MV-4-11 (cell line): ENCODE measurements at regions not wholly inside any gene's neighbourhood (a gene's known extent, or its start where the extent isn't known, plus 50 kb on each side); places are given as distances from the start of the nearest gene placed in this dataset.
"Not testable (repeated sequence)": the region's sequence is repeated elsewhere in the genome, so short reads cannot be mapped to it uniquely, and the experiment has no call there.

ENCODE experiments used
- DNase-seq: peaks from one replicate; lab custom pipeline; 2025; lab: John Stamatoyannopoulos, UW

DNA sequence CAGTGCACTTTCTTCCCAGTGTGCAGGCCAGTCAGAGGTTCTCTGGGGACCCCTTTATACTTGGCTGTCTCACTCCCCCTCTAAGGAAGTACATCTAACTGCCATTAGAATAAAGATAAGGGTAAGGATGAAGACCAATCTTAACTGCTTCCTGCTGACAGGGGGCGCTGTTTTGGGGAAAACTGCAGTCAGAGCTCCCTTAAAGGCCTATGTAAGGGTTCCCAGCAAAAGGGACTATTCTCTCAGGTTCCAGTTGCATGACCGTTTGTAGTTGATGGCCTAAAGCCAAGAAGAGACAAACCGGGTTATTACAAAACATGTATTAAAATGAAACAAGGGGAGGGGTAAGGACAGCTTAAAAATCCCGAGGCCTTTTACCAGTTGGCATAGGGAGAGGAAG lies 115.6 kb upstream of the SPIN4 start:
- no peak for DNase-seq

DNA sequence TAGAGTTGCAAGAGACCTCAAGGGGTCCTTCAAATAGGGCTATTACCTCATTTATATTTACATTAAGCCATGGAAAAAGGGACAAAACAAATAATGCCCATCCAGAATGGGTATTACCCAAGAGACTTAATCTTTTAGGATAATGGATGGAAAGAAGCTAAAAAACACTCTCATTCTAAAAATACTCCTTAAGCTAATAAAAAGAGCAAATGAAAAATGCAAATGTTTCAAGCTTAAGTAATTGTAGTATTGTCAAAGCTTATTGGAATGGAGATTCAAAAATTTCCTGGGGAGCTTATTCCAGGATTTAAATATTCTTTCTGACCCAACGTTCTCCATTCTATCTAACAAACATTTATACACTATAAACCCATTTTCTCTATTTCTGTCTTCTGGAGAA lies 107.8 kb upstream of the SPIN4 start:
- DNase-seq, result no peak

DNA sequence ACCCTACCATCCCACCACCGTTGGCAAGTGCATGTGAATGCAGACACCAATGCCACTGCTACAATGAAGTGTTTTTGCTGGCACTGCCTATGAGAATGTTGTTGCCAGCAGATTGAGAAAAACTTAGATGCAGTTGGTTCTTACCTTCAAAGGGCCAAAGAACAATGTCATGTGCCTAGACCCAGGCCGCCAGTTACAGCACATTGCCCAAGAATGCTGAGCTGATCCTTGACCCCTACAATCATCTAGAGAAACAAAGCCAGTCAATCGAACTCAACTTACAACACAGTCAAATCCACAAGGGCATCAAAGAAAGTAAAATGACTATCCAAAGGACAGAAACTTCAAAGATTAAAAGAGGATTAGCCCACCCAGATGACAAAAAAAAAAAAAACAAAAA lies 102.4 kb upstream of the SPIN4 start:
- no peak for DNase-seq

GRCh38 chrX:63441717-63442116 lies 90.6 kb upstream of the SPIN4 start:
- no peak for DNase-seq

- no peak for DNase-seq
Observed at GRCh38 chrX:63439580-63439979, 88.4 kb upstream of the SPIN4 start.

GRCh38 chrX:63436865-63437264 lies 85.7 kb upstream of the SPIN4 start:
- DNase-seq, result no peak

DNA sequence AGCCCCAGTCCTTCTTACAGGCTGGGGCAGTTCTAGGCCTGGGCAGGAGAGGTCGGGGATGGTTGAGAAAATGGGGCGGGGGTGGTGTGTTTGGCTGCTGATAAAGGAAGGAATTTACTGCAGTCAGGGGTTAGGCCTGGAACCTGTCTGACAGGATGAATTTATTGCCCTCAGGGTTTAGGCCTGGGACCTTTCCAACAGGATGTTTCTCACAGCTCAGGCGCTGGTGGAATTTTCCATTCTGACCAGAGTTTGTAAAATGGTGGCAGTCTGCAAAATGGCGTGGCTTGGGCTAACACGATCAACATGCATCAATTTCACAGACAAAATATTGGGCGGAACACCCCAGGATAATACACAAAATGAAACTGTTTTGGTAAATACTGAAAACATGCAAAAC lies 83.5 kb upstream of the SPIN4 start:
- DNase-seq, result no peak

DNA sequence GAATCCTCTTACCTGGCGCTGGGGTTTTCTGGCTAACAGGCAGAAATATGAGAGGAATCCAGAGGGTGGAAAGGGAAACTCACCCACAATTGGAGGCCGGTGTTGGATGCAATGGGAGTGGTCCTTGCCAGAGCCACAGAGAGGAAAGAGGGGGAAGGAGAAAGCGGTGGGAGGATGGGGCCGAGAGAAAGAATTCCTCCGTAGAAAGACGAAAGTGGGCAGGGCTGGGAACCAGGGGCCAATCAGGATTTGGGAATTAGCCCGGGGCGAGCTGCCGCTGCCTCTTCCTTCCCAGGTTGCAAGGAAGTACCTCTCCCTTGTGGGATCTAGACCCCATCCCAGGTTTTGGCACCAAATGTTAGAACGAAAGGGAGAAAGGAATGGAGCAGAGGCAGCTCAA lies 83.1 kb upstream of the SPIN4 start:
- no peak for DNase-seq

DNA sequence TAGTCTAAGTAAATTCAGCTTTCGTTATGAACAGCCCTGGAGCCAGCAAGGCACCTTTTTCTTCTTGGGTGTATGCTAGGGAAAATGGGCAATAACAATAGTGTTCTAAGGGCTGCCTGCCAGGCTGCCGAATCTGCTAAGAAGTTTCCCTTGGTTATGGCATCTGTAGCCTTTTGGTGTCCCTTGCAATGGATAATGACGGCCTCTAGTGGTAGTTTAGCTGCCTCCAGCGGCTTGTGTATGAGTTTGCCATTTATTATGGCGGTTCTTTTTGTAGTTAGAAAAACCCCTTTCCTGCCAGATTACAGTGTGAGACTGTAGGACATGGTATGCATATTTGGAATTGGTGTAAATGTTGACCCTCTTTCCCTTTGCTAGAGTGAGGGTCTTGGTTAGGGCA lies 78.9 kb upstream of the SPIN4 start:
- no peak for DNase-seq

DNA sequence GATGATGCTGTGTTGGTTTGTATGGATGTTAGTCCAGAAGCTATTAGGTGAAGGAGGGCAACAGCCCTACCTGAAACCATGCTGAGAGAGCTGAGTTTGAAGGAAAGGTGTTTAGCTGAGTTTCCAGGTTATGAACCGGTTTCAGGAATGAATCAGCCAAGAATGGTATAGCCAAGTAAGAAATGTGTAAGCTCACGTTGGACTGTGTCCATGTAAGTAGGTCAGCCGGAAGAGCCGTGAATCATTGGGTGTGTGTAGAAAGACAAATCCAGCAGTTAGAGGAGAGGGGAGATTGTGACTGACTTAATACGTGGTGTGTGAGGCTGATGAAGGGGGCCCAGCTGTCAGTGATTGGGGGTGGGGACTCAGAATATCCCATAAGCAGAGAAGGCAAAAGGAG lies 77.2 kb upstream of the SPIN4 start:
- no peak for DNase-seq

GRCh38 chrX:63426519-63426918 lies 75.4 kb upstream of the SPIN4 start:
- DNase-seq, result no peak

- DNase-seq, result no peak
Observed at GRCh38 chrX:63424063-63424462, 72.9 kb upstream of the SPIN4 start.

DNA sequence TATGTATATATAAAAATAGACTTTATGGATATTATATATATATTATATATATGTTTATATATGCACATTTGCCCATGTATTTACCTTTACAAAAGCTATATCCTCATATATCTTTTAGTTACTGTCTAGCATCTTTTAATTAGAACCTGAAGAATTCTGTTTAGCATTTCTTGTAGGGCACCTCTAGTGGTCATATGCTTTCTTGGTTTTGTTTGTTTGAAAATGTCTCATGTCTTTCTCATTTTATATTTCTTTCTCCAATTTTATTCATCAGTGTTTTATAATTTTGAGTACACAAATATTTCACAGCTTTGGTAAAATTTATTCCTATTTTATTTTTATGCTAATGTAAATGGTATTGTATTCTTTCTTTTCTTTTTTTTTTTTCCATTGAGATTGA lies 70.3 kb upstream of the SPIN4 start:
- DNase-seq, result no peak

DNA sequence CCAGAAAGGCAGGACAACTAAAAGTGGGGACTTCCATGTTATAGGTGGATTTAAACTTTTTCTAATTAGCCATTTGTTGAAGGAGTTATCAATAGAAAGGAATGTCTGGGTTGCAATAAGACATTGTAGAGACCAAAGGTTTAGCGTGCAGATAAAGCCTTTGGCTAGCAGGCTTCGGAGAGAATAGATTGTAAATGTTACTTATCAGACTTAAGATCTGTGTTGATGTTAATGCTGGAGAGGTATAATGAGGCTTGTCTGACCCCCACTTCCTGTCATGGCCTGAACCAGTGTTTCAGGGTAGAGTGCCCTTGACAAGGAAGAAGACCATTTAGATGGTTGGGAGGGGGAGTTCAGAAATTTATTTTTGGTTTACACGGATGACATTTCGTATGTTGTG lies 67.1 kb upstream of the SPIN4 start:
- DNase-seq, result no peak

DNA sequence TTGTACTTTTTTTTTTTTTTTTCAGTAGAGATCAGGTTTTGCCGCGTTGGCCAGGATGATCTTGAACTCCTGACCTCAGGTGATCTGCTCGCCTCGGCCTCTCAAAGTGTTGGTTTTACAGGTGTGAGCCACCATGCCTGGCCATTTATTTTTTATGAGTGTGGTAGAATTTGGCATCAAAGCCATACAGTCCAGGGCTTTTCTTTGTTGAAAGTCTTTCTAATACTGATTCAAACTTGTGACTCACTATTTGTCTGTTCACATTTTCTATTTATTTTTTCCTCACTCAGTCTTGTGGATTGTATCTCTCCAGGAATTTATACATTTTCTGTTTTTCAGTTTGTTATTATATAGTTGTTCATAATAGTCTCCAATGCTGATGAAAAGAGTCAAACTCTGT lies 66.5 kb upstream of the SPIN4 start:
- DNase-seq, result no peak

GRCh38 chrX:63409934-63410333 lies 58.8 kb upstream of the SPIN4 start:
- not testable (repeated sequence) for DNase-seq

DNA sequence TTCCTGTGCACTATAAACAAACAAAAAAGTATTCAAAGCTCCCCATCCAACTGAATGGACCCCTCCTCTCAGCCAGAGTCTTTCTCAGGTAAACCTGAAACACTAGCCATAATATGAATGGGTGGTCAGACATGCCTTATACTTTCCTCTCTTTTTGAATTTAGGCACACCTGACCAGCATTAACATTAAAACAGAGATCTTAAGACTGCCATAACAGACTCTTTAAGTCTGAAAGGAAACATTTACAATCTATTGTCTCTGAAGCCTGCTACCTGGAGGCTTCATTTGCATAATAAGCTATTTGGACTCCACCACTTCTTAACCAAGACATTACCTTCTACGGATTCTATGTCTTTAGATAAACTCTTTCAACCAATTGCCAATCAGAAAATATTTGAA lies 56.9 kb upstream of the SPIN4 start:
- no peak for DNase-seq

DNA sequence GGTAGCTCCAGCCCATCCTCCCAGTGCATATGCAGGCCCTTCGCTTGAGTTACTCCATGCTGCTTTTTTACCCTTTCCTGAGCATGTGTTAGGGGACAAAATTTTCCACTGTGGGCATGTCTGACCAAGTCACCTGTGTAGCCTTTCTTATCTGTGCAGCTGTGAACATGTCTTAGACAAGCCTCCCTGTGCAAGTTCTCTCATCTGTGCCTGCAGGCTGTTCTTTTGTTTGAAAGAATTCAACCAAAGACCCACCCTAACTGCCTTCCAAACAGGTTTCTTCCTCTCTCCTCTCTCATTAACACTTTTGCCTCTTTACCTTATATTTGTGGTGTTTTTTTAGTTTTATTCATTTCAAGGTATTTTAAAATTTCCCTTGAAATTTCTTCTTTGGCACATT lies 53.2 kb upstream of the SPIN4 start:
- DNase-seq, result no peak

DNA sequence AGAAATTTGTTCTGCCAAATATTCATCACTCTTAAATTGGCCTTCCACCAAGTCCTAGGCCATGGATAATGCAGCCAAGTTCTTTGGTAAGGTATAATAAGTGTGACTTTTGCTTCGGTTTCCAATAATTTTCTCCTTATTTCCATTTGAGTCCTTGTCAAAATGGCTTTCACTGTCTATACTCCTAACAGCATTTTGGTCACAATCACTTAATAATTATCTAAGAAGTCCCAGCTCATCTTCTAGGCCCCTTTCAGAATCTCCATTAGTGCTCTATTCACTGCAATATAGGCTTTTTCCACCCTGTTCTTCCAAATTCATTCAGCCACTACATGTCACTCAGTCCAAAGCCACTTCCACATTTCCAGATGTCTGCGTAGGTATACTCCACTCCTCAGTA lies 51.0 kb upstream of the SPIN4 start:
- no peak for DNase-seq
